OCI-LY1 (cell line): ENCODE measurements at regions not wholly inside any gene's neighbourhood (a gene's known extent, or its start where the extent isn't known, plus 50 kb on each side); places are given as distances from the start of the nearest gene placed in this dataset.

Source experiments
- H2AFZ ChIP-seq: fragments of 200-600 bp; sonication (generic), shearing (Covaris generic); 2 replicates; pipeline ENCODE4 v1.6.0; 2014; ENCODE audit warnings: antibody characterized with exemption, mild to moderate bottlenecking, low read length
- H3F3A ChIP-seq: fragments of 200-600 bp; sonication (generic), shearing (Covaris generic); 2 replicates; pipeline ENCODE4 v1.6.0; 2014; ENCODE audit warnings: mild to moderate bottlenecking, antibody characterized with exemption, low read length, moderate library complexity; ENCODE audit not compliant: insufficient read depth
- H3K27ac ChIP-seq: fragments of 200-600 bp; sonication (generic); 2 replicates; pipeline ENCODE4 v1.5.1; 2014; ENCODE audit warnings: low read length, mixed run types, mild to moderate bottlenecking, low read depth; ENCODE audit not compliant: poor library complexity, severe bottlenecking
- H3K27me3 ChIP-seq: fragments of 200-600 bp; sonication (generic); 2 replicates; pipeline ENCODE4 v1.6.0; 2014; ENCODE audit warnings: antibody characterized with exemption, mild to moderate bottlenecking, low read length, moderate library complexity; ENCODE audit not compliant: insufficient read depth
- H3K36me3 ChIP-seq: fragments of 200-600 bp; sonication (generic); 2 replicates; pipeline ENCODE4 v1.6.1; 2014; ENCODE audit warnings: mild to moderate bottlenecking, antibody characterized with exemption, low read length, moderate library complexity, mixed read lengths; ENCODE audit not compliant: insufficient read depth
- H3K4me1 ChIP-seq: fragments of 200-600 bp; sonication (generic); 2 replicates; pipeline ENCODE4 v1.5.1; 2014; ENCODE audit warnings: mild to moderate bottlenecking, low read length, moderate library complexity; ENCODE audit not compliant: insufficient read depth, severe bottlenecking
- H3K4me2 ChIP-seq: fragments of 200-600 bp; sonication (generic), shearing (Covaris generic); 2 replicates; pipeline ENCODE4 v1.6.1; 2014; ENCODE audit warnings: low read length
- H3K4me3 ChIP-seq: fragments of 200-600 bp; sonication (generic); 2 replicates; pipeline ENCODE4 v1.5.1; 2014; ENCODE audit warnings: low read length, low read depth, mild to moderate bottlenecking, mixed read lengths; ENCODE audit not compliant: poor library complexity, severe bottlenecking
- H3K79me2 ChIP-seq: fragments of 200-600 bp; shearing (Covaris generic); 2 replicates; pipeline ENCODE4 v1.6.1; 2016; ENCODE audit warnings: mixed run types, low read length, mixed read lengths; ENCODE audit not compliant: insufficient read depth
- H3K9ac ChIP-seq: fragments of 200-600 bp; sonication (generic), shearing (Covaris generic); 2 replicates; pipeline ENCODE4 v1.6.1; 2014; ENCODE audit warnings: mild to moderate bottlenecking, low read length, mixed read lengths
- H3K9me2 ChIP-seq: fragments of 200-600 bp; sonication (generic), shearing (Covaris generic); 2 replicates; pipeline ENCODE4 v1.6.1; 2014; ENCODE audit warnings: low read depth, mild to moderate bottlenecking, low read length, mixed read lengths
- H3K9me3 ChIP-seq: fragments of 200-600 bp; shearing (Covaris generic); 2 replicates; pipeline ENCODE4 v1.6.1; 2014; ENCODE audit warnings: low read length, mixed read lengths
- H4K20me1 ChIP-seq: fragments of 200-600 bp; sonication (generic), shearing (Covaris generic); 2 replicates; pipeline ENCODE4 v1.6.0; 2016; ENCODE audit warnings: mild to moderate bottlenecking, low read length; ENCODE audit not compliant: insufficient read depth
- CTCF ChIP-seq: fragments of 200-600 bp; sonication (generic), shearing (Covaris generic); IDR thresholded peaks from 2 replicates; pipeline ENCODE4 v1.5.1; 2017; ENCODE audit warnings: mild to moderate bottlenecking, antibody characterized with exemption, low read length, moderate library complexity, mixed read lengths
- EZH2 ChIP-seq: fragments of 200-600 bp; sonication (generic), shearing (Covaris generic); IDR thresholded peaks from 2 replicates; pipeline ENCODE4 v1.8.0; 2017; ENCODE audit warnings: borderline replicate concordance, mixed run types, mild to moderate bottlenecking, antibody characterized with exemption, low read length, moderate library complexity, mixed read lengths

GRCh38 chr10:29776246-29776645 lies 141.5 kb upstream of the SVIL start:
- no peaks in the 10 kb centered on the region; the same call in 1 of the 2 replicates for H3K27me3 ChIP-seq
- no peaks in the 10 kb centered on the region for H3K9me2 ChIP-seq
- no peaks in the 10 kb centered on the region for H3K9me3 ChIP-seq
- H3K79me2 ChIP-seq = no peaks in the 10 kb centered on the region
- no peak overlapping the region for H3K4me2 ChIP-seq
- no peak overlapping the region for H2AFZ ChIP-seq
- H3K4me1 ChIP-seq = no peaks in the 10 kb centered on the region
- H3K4me3 ChIP-seq = no peak overlapping the region
- H3K36me3 ChIP-seq = no peaks in the 10 kb centered on the region
- no peak overlapping the region for H3K9ac ChIP-seq
- H3F3A ChIP-seq = no peaks in the 10 kb centered on the region
- no peak for TF ChIP-seq EZH2
- TF ChIP-seq CTCF = no peak
- no peak overlapping the region for H3K27ac ChIP-seq
- no peaks in the 10 kb centered on the region for H4K20me1 ChIP-seq

- no peaks in the 10 kb centered on the region for H4K20me1 ChIP-seq
- H3K79me2 ChIP-seq = no peaks in the 10 kb centered on the region
- no peaks in the 10 kb centered on the region; the same call in 1 of the 2 replicates for H3K27me3 ChIP-seq
- no peak overlapping the region for H3K9ac ChIP-seq
- no peaks in the 10 kb centered on the region for H3K36me3 ChIP-seq
- no peak overlapping the region for H2AFZ ChIP-seq
- H3F3A ChIP-seq = no peaks in the 10 kb centered on the region
- no peak overlapping the region for H3K4me3 ChIP-seq
- no peak for TF ChIP-seq CTCF
- TF ChIP-seq EZH2 = no peak
- H3K4me2 ChIP-seq = no peak overlapping the region
- H3K9me3 ChIP-seq = no peaks in the 10 kb centered on the region
- H3K9me2 ChIP-seq = no peaks in the 10 kb centered on the region
- no peaks in the 10 kb centered on the region for H3K4me1 ChIP-seq
- H3K27ac ChIP-seq = no peak overlapping the region
Measured at GRCh38 chr10:29774475-29774874, 139.7 kb upstream of the SVIL start.

DNA sequence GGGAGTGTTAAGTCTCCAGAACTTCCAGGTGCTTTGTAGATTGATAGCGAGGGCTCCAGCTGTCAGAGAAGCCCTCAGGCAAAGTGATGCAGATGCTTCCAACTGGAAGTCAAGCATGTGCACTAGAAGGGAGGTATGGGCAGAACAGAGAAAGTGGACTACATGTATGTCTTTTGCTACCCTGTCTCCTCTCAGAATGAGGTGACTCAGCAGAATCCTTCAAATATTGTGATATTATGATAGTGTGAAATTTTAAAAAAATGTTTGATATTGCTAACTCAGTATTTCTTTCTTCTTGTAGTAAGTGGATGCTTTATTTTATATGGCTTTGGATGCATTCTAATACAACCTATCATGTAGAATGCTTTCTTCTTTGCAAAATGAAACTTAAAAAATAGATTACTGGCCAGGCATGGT lies 138.9 kb upstream of the SVIL start:
- Histone ChIP-seq H3K9ac (no peak overlapping the region), H3K27ac (no peak overlapping the region), H3K9me3 (no peaks in the 10 kb centered on the region), H3K79me2 (no peaks in the 10 kb centered on the region), H3K9me2 (no peaks in the 10 kb centered on the region), H3K4me3 (no peak overlapping the region), H2AFZ (no peak overlapping the region), H3K4me2 (no peak overlapping the region), H4K20me1 (no peaks in the 10 kb centered on the region), H3F3A (no peaks in the 10 kb centered on the region), H3K27me3 (no peaks in the 10 kb centered on the region; the same call in 1 of the 2 replicates), H3K4me1 (no peaks in the 10 kb centered on the region), H3K36me3 (no peaks in the 10 kb centered on the region)
- TF ChIP-seq CTCF = no peak
- TF ChIP-seq EZH2 = no peak
